ENCODE measurements at regions not wholly inside any gene's neighbourhood (a gene's known extent, or its start where the extent isn't known, plus 50 kb on each side); places are given as distances from the start of the nearest gene placed in this dataset.

GRCh38 chr12:75592638-75593335 is 81.4 kb upstream of the KRR1 start:
- ChIA-PET CTCF (no interaction called here), POLR2A (no interaction called here)
- BruUV-seq (replicated peaks): no TSS peak
- H3K27me3 ChIP-seq (replicated peaks; ENCODE audit: control insufficient read depth, insufficient read depth, low read length): no peaks in the 10 kb centered on the region
- DNase-seq: no peak
- H3K4me3 ChIP-seq (ENCODE audit: low read depth, low read length): no peak overlapping the region
- no peaks in the 10 kb centered on the region for H3K36me3 Mint-ChIP-seq (ENCODE audit: insufficient read depth, unreplicated experiment)
- no peaks in the 10 kb centered on the region for H3K9me3 ChIP-seq
- H3K27ac Mint-ChIP-seq (ENCODE audit: unreplicated experiment): no peak overlapping the region
- H3K9me3 Mint-ChIP-seq (ENCODE audit: unreplicated experiment): no peaks in the 10 kb centered on the region
- intact Hi-C loops (cut with micrococcal nuclease; ENCODE audit: unreplicated experiment): no loop called here
- H3K4me1 ChIP-seq: no peaks in the 10 kb centered on the region; the same call in 1 of the 2 replicates
- no peaks in the 10 kb centered on the region for H3K27me3 Mint-ChIP-seq (ENCODE audit: insufficient read depth, unreplicated experiment)
- peaks cover 7% of the 10 kb centered on the region for H3K4me1 Mint-ChIP-seq (ENCODE audit: low read depth, unreplicated experiment)
- no peak for TF ChIP-seq CTCF (IDR thresholded peaks at IDR 0.05; ENCODE audit: insufficient read depth in 1 of 2, low read depth in 1 of 2, low read length in 1 of 2, severe bottlenecking in 1 of 2, unreplicated experiment in 1 of 2)
- no peaks in the 10 kb centered on the region for H3K36me3 ChIP-seq (ENCODE audit: control insufficient read depth, insufficient read depth, low read length)
- no peak overlapping the region for H3K4me3 Mint-ChIP-seq (ENCODE audit: unreplicated experiment)

GRCh38 chr12:75592086-75592485 is 80.7 kb upstream of the KRR1 start:
- H3K9me3 Mint-ChIP-seq (ENCODE audit: unreplicated experiment): no peaks in the 10 kb centered on the region
- no TSS peak for BruUV-seq (replicated peaks)
- H3K36me3 Mint-ChIP-seq (ENCODE audit: insufficient read depth, unreplicated experiment): no peaks in the 10 kb centered on the region
- Histone ChIP-seq H3K4me3 (ENCODE audit: low read depth, low read length) (no peak overlapping the region), H3K4me1 (no peaks in the 10 kb centered on the region; the same call in 1 of the 2 replicates), H3K9me3 (no peaks in the 10 kb centered on the region), H3K27me3 (replicated peaks; ENCODE audit: control insufficient read depth, insufficient read depth, low read length) (no peaks in the 10 kb centered on the region), H3K36me3 (ENCODE audit: control insufficient read depth, insufficient read depth, low read length) (no peaks in the 10 kb centered on the region)
- H3K4me1 Mint-ChIP-seq (ENCODE audit: low read depth, unreplicated experiment): peaks cover 7% of the 10 kb centered on the region
- ChIA-PET POLR2A (no interaction called here), CTCF (no interaction called here)
- H3K27ac Mint-ChIP-seq (ENCODE audit: unreplicated experiment): no peak overlapping the region
- H3K27me3 Mint-ChIP-seq (ENCODE audit: insufficient read depth, unreplicated experiment): no peaks in the 10 kb centered on the region
- no peak for TF ChIP-seq CTCF (IDR thresholded peaks at IDR 0.05; ENCODE audit: insufficient read depth in 1 of 2, low read depth in 1 of 2, low read length in 1 of 2, severe bottlenecking in 1 of 2, unreplicated experiment in 1 of 2)
- intact Hi-C loops (cut with micrococcal nuclease; ENCODE audit: unreplicated experiment): no loop called here
- DNase-seq: no peak
- no peak overlapping the region for H3K4me3 Mint-ChIP-seq (ENCODE audit: unreplicated experiment)

- no peaks in the 10 kb centered on the region; the same call in 1 of the 2 replicates for H3K4me1 ChIP-seq
- H3K36me3 ChIP-seq (ENCODE audit: control insufficient read depth, insufficient read depth, low read length): no peaks in the 10 kb centered on the region
- CTCF ChIA-PET: no interaction called here
- Mint-ChIP-seq H3K36me3 (ENCODE audit: insufficient read depth, unreplicated experiment) (no peaks in the 10 kb centered on the region), H3K27ac (ENCODE audit: unreplicated experiment) (no peak overlapping the region), H3K27me3 (ENCODE audit: insufficient read depth, unreplicated experiment) (no peaks in the 10 kb centered on the region), H3K4me1 (ENCODE audit: low read depth, unreplicated experiment) (peaks cover 7% of the 10 kb centered on the region), H3K9me3 (ENCODE audit: unreplicated experiment) (no peaks in the 10 kb centered on the region), H3K4me3 (ENCODE audit: unreplicated experiment) (no peak overlapping the region)
- DNase-seq: no peak
- intact Hi-C loops (cut with micrococcal nuclease; ENCODE audit: unreplicated experiment): no loop called here
- TF ChIP-seq CTCF (IDR thresholded peaks at IDR 0.05; ENCODE audit: insufficient read depth in 1 of 2, low read depth in 1 of 2, low read length in 1 of 2, severe bottlenecking in 1 of 2, unreplicated experiment in 1 of 2): no peak
- H3K9me3 ChIP-seq: no peaks in the 10 kb centered on the region
- POLR2A ChIA-PET: no interaction called here
- no TSS peak for BruUV-seq (replicated peaks)
- no peak overlapping the region for H3K4me3 ChIP-seq (ENCODE audit: low read depth, low read length)
- H3K27me3 ChIP-seq (replicated peaks; ENCODE audit: control insufficient read depth, insufficient read depth, low read length): no peaks in the 10 kb centered on the region
Observed at GRCh38 chr12:75591628-75592027, 80.2 kb upstream of the KRR1 start.
